Ureter (tissue), 1 donor: ENCODE measurements at regions not wholly inside any gene's neighbourhood (a gene's known extent, or its start where the extent isn't known, plus 50 kb on each side); places are given as distances from the start of the nearest gene placed in this dataset.
"Not testable (repeated sequence)": the region's sequence is repeated elsewhere in the genome, so short reads cannot be mapped to it uniquely, and the experiment has no call there.

ENCODE experiments used
- DNase-seq: peaks from one replicate; pipeline ENCODE4 v3.0.0-alpha.2; 2020; ENCODE audit warnings: low spot score
- donor health status: DM: yes; HTN: yes; CAD: no.

DNA sequence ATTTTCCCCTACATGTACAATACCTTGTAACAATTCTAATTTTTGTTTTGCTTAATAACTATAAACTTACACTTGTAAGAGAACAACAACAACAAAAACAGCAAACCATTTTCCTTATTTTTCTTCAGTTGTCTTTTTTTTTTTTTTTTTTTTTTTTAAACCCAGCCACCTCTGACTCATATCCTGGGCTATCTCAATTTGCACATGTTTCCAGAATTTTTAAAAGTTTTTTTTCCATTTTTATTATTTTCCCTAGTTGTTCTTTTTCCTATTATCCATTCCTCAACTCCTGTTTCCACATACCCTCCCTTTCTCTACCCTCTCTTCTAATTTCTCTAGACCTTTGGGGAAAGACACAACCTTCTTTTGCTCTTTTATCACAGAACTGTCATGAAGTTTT, 112.5 kb downstream of the EFEMP1 start:
- no peak for DNase-seq

DNA sequence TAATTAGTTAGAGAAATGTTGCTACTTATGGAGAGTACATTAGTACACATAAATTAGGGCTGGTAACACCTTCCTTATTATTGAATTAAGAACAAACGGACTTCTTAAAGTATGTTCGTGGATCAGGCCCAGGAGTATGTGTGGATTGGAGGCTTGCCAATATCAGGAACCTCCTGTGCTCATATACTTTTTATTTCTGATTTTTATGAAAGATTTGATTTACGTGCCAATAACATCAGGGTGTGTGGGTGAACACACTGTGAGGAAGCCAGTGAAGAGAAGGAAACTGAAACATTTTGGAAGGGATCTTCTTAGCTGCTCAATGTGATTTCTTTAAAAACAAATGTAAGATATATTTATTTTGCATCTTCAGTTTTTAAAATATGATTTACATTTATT, 113.0 kb downstream of the EFEMP1 start:
- DNase-seq: no peak

DNA sequence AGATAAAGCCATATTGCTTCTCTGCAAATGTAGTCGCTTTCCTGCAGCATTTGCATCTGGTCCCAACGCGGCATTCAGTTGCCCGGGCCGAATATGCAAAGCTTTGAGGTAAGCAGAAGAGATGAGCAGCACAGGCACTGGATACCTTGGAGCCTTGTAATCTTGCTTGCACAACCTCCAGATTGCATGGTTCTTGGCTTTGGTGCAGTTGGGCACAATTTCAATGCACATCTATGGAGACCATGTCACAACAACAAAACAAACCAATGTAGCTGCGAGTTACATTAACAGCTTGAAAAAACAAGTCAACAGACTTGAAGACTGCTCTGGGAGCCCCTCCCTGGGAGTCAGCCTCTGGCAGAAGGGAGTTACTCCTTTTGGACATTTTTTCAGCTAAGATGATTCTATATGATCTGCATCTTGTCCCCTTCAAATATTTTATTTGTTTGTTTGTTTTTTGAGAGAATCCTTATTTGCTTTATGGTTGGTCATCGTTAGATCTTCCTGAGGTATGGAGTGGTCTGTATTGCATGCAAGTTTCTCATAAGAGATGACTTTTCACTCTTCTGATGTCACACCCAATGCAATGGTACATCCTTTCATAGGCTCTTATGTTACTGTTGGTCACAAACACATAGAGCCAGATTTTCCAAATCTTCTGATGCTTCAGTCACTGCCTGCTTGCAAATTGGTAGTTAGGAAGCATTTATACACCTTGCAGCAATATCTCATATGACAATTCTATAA, 113.5 kb downstream of the EFEMP1 start:
- no peak for DNase-seq

DNA sequence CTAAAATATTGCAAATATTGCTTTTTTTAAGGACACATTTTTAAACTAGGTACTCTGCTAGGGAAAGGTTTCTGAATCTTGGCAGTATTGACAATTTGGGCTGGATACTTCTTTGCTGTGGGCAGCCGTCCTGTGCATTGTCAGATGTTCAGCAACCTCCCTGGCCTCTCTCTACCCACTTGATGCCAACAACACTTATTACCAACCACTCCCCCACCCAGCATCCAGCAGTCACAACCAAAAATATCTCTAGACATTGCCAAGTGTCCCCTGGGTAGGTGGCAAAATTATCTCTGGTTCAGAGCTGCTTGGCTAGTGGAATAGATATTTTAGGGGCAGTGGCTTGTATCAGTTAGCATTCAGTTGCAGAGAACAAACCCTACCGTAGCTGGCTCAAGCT, 114.3 kb upstream of the PNPT1 start:
- no peak for DNase-seq

DNA sequence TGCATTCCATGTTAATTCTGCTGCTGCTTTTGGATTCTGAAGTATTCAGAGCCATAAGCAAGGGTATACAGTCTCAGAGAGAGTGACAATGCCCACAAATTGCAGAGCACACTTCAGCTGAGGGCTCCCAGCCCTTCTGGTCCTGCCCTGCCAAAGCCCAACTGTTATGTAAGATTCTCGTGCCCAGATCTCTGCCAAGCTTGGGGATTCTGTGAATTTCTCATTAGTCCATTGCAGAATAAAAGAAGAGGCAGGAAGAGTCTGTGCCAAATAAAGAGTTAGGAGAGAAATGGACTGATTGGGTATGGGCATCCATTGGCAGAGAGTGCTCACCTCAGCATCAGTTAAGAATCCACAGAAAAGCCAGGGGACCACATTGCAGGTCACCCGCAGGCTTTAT, 112.0 kb upstream of the PNPT1 start:
- no peak for DNase-seq

DNA sequence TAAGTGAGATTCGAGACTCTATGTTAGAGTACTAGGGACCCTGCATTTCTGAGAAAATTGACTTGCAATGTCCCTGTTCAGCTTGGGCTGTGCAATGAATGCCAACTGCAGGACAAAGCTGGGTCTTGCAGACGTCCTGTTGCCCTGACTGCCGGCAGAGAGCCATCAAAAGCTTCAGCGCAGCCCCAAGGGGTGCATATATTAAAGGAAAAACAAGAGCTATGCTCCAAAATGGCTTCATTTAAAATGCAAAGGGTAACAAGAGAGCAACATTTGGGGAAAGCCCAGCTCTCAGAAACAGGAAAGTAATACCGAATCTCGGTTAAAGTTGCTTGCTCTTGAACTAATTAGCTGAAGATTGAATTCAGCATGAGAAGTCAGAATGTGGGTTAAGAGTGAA, 110.9 kb upstream of the PNPT1 start:
- no peak for DNase-seq

DNA sequence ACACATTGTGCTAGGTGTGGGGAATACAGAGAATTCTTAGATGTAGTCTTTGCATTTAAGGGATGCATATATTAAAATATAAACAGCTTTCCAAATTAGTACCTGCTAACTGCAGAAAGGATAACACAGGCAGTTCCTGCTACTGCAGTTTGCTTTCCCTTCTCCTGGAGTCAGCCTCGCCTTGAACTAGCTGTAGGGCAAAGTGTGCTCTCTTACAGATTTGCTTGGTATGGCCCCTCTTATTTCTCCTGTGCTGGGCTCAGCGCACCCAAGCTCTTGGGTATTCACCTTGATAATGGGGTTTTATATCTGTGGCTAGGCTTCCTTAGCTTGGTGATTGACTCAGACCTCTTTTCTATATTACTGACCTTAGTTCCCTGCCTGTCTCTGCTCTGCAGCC, 108.4 kb upstream of the PNPT1 start:
- DNase-seq: no peak

DNA sequence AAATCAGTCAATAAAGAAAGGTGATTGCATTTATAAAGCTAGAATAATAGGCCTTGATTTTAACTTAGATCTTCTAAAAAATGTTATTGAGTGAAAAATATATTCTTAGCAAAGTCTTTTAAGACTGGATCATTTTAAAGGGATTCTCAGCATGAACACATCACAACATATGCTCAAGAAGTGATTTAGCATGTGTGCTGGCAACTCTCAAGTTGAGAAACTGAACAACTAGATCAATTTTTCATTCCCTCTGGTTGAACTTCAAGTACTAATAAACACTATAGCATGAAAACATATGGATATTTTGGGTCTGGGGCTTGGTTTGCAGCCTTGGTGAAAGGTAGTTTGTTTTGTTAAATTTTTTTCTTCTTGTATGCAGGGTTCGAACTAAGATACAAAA, 107.8 kb upstream of the PNPT1 start:
- no peak for DNase-seq

DNA sequence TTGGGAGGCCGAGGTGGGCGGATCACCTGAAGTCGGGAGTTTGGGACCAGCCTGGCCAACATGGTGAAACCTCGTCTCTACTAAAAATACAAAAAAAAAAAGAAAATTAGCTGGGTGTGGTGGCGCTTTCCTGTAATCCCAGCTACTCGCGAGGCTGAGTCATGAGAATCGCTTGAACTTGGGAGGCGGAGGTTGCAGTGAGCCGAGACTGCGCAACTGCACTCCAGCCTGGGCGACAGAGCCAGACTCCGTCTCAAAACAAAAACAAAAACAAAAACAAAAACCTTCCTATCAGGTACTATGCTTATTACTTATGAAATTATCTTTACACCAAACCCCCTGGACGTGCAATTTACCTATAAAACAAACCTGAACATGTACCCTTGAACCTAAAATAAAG, 106.0 kb upstream of the PNPT1 start:
- not testable (repeated sequence) for DNase-seq

DNA sequence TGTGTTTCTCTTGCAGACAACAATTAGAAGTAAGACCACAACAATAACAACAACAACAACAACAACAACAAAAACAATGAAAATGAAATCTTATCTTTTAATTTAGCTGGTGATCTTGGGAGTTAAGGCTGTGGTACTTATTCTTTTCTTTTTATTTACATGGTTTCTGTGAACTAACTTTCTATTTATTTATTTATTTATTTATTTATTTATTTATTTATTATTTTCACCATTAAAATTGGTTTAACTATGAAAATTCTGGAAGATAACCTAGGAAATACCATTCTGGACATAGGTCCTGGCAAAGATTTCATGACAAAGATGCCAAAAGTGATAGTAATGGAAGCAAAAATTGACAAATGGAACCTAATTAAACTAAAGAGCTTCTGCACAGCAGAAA, 102.5 kb upstream of the PNPT1 start:
- no peak for DNase-seq

DNA sequence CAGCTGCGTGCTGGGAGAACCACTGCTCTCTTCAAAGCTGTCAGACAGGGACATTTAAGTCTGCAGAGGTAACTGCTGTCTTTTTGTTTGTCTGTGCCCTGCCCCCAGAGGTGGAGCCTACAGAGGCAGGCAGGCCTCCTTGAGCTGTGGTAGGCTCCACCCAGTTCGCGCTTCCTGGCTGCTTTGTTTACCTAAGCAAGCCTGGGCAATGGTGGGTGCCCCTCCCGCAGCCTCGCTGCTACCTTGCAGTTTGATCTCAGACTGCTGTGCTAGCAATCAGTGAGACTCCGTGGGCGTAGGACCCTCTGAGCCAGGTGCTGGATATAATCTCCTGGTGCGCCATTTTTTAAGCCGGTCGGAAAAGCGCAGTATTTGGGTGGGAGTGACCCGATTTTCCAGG, 100.0 kb upstream of the PNPT1 start:
- DNase-seq: peak; percentile 49

DNA sequence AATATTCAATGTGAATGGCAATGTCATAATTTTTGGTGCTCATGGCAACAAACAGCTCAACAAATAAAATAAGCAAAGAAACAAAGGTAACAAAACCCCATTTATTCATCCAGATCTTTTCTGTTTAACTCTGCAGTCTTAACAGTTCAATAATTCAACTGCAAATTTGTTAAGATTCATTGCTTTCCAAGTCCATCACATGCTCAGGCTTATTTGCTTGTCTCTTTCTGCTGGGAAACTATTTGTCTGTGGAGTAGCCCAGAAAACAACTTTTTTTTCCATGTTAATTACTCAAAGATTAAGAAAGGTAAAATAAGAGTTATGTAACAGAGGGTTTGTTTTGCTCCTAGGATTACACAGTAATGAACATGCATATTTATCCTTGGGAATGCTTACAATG, 92.6 kb upstream of the PNPT1 start:
- DNase-seq: no peak

DNA sequence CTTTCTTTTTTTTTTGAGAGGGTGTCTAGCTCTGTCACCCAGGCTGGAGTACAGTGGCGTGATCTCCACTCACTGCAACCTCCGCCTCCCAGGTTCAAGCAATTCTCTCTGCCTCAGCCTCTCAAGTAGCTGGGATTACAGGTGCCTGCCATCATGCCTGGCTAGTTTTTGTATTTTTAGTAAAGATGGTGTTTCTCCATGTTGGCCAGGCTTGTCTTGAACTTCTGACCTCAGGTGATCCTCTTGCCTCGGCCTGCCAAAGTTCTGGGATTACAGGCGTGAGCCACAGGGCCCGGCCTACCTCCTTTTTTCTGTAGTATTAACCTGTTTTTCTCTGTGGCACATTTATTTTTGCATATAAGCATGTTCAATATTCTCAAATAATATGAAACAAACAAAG, 90.1 kb upstream of the PNPT1 start:
- not testable (repeated sequence) for DNase-seq

DNA sequence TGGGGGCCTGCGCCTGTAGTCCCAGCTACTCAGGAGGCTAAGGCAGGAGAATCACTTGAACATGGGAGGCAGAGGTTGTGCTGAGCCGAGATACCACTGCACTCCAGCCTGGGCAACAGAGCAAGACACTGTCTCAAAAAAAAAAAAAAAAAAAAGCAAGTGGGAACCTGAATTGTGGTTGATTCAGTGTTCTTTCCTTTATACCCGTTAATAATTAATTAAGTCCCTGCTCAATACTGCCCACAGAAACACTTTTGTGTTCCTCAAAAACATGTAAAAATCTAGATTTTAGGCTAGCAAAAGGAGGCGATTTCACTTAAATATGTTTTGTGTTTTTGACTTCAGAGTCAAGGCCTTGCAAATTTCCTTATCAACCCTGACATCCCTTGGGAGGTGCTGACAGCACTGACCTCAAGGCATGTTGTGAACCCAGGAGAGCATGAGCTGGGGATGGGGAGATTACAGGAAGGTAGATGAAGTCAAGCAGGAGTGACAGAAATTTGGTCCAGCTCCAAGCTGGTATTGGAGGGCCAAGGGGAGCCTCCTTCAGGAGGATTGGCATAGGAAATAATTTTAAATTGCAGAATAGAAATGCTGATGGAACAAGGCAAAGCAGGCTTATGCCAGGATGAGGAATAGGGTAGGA, 89.0 kb upstream of the PNPT1 start:
- DNase-seq: no peak

DNA sequence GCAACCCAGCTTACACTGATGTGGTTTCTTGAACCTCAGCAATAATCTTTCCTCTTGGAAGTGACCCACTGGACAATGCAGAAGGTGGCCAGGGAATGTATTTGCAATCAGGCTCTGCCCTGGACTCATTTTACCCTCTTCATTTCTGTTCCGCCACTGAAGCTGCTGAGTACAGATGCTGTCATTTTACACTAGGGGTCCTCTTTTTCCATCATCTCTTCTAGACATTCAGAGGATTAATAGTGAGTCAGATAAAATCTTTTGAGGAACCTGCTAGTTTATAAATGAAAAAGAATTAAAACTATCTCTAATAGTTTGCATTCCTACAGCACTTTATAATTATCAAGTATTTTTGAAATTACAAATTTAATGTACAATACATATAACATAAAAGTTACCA, 87.9 kb upstream of the PNPT1 start:
- no peak for DNase-seq

DNA sequence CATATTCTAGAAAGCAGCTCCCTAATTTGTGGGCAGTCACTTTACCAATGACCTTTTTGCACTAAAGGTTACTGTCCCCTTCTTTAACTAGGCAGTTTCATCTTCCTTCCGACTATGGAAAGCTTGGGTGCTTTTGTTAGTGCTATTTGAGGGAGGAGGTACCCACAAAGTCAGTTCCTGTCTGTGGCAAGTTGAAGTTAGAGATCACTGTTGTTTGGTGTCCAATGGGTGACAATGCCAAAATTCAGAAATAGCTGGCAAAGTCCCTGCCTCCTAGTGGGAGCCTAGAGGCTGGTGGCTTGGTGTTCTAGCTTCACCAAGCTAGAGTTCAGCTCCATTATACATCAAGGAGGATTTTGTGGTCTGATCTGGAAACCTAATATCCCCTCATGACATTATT, 87.1 kb upstream of the PNPT1 start:
- DNase-seq: no peak

DNA sequence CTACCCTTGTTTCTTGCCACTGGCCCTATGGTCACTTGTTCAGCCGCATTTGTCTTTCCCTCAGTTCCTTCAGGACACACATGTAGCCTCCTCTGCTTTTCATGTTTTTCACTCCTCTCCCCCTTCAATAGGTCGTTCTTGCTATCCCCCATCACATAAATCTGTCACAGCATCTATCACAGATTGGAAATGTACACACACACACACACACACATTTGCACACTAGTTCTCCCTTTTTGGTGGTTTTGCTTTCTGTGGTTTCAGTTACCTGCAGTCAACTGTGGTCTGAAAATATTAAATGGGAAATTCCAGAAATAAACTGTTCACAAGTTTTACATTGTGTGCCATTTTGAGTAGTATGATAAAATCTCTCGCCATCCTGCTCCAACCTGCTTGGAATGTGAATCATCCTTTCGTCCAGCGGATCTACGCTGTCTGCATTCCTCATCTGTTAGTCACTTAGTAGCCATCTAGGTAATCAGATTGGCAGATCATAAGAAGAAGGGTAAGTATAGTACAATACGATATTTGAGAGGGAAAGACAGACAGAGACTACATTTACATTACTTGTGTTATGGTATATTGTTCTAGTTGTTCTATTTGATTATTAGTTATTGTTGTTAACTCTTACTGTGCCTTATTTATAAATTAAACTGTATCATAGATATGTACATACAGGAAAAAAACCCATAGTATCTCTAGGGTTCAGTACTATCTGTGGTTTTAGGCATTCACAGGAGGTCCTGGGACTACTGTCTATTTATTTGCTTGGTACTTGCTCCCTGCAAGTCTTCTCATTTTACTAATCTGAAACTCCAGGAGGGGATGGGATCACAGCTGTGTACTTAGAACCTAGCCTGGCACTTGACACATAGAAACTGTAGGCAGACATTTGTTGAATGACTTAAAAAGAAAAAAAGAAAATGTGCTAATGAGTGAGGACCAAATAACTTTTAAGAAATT, 86.1 kb upstream of the PNPT1 start:
- DNase-seq: peak; percentile 49

DNA sequence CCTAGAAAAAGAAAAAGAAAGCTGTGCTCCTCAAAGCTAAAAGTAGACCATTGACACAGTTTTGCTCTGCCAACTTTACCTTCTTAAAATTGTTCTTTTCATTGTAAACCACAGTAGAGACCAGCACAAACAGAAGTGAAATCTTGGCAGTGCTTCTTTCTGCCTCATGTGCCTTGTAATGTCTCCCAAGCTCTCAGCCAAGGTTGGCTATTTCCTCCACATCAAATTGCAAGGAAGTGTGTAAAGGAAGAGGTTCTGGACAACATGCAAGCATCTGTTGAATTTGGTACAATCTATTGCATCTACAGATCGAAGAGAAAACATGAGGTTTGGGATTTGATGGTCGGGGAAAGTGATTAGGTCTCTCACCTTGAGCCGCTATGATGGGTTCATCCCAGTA, 83.3 kb upstream of the PNPT1 start:
- no peak for DNase-seq

DNA sequence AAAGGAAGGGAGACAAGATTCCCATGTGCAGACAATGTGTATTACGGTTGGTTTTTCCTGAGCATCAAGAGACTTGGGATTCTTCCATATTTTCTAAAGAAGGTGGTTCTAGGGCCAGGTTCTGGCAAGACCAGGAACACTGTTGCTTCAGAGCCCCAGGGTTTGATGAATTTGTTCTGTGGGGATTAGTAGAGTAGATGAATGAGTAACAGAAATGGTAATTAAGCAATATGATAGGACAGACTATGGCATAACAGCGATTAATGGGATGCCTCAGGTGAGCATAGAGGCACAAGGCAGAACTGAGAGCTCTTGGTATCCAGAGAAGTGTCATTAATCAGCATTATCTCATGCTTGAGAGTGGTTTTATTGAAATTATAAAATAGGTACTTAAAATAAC, 82.8 kb upstream of the PNPT1 start:
- no peak for DNase-seq

DNA sequence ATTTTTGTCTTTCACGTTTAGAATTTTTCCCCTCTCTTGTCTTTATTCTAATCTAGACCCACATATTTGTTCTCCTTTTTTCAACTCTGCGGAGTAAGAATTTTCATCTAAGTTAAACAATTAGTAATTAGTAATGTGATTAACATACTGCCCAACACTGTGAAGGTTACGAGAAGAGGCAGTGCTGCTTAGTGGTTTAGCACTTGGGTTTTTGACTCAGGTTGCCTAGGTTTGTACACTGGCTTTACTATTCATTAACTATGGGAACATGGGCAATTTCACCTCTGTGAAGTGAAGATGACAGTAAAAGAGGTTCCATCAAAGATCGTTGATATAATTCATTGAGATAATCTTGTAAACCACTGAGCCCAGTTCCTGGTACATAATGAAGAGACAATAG, 82.2 kb upstream of the PNPT1 start:
- DNase-seq: no peak

DNA sequence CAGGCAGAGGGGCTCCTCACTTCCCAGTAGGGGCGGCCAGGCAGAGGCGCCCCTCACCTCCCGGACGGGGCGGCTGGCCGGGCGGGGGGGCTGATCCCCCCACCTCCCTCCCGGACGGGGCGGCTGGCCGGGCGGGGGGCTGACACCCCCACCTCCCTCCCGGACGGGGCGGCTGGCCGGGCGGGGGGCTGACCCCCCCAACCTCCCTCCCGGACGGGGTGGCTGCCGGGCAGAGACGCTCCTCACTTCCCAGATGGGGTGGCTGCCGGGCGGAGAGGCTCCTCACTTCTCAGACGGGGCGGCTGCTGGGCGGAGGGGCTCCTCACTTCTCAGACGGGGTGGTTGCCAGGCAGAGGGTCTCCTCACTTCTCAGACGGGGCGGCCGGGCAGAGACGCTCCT, 80.0 kb upstream of the PNPT1 start:
- not testable (repeated sequence) for DNase-seq

DNA sequence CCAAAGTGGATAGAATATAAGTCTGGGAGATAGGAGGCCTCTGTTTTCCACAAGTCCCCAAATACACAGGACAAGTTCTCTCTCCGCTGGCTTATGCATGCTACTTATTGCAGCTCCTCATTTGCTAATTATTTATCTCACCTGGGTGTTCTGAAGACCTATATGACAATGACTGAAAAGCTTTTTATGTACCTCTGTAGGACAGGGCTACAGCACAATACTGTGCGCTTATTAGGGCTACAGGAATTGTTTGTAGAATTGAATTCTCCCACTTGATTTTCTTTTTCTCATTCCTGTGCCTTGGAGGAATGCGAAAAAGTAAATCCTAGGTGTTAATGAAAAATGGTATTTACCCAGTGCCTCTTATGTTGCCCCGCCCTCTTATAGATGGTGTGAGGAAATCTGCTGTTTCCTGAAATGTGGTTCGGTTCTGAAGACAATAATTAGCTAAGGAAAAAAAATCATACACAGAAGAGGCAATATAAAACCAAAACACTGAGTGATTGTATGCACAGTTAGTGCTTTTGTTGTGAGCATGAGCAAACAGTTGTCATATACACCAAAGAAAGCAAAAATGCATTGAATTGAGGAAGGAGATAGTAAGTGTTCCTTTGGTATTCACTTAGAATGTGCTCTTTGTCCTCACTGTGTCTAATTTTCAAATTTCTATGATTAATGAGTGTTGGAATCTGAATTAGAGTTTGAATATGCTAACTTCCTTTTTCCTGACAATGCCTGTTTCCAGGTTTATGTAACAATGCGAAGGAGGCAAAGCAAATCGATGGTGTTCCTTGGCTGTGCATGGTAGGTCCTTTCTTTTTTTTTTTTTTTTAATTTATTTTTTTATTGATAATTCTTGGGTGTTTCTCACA, 78.7 kb upstream of the PNPT1 start:
- no peak for DNase-seq
